Heart left ventricle (tissue), 13 donors: ENCODE measurements at regions not wholly inside any gene's neighbourhood (a gene's known extent, or its start where the extent isn't known, plus 50 kb on each side); places are given as distances from the start of the nearest gene placed in this dataset.

ENCODE experiments used
- CTCF ChIP-seq, 12 donors: fragments of 200-600 bp; sonication (generic) in 4 of 12; IDR thresholded peaks; one replicate each; pipeline versions ENCODE4 v1.5.0 to v1.8.0; 2018 to 2022; ENCODE audit warnings: antibody characterized with exemption in 12 of 12, mild to moderate bottlenecking in 5 of 12
- POLR2A ChIP-seq, 2 donors: fragments of 450-650 bp; IDR thresholded peaks; one replicate each; pipeline ENCODE4 v1.6.1; 2017; ENCODE audit warnings: antibody characterized with exemption in 2 of 2, mild to moderate bottlenecking in 2 of 2, moderate library complexity in 2 of 2
- donor health status: ischemic (EF 13 %, LVEDD 7.1; RV severe dilation, severe dysfunction).
- donor health status: DM: no; HTN: yes; CAD: no.
- donor health status: DM: no; HTN: no; CAD: no.
- donor health status: ischemic (EF 25% LVEDD 6.9; RV normal size, moderate dysfunction).
- donor health status: ischemic (EF 25% LVEDD 5.7; RV mildly dilated, moderate dysfunction).
- donor health status: ischemic (EF 35%, LVEDD 5.7; RV mildly dilated, moderate dysfunction).
- donor health status: nonischemic (EF 11% LVEDD 7.7; RV severe dilation, severe dysfunction).
- donor health status: DM: yes; HTN: yes; CAD: no.
- donor health status: PGD.
- donor health status: ischemic (EF 29% LVEDD 5.4; RV normal size, mild dysfunction).
- donor health status: nonischemic (EF 23%, LVEDD 6.1; RV moderate dilation, normal function).

DNA sequence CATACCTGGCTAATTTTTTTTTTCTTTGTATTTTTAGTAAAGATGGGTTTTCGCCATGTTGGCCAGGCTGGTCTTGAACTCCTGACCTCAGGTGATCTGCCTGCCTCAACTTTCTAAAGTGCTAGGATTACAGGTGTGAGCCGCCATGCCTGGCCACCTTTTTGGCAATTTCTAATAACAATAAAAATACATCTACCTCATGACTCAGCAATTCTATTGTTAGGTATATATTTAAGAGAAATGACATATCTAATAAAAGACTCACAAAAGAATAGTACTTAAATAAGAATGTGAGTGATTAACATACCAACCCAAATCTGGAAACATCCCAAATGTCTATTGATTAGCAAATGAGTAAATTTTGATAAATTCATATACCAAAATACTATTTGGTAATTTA is 103.6 kb upstream of the PPP1R9A start:
- no peak for TF ChIP-seq CTCF (IDR thresholded peaks at IDR 0.05)
- no peak for TF ChIP-seq POLR2A (IDR thresholded peaks at IDR 0.05)
